ENCODE measurements at regions not wholly inside any gene's neighbourhood (a gene's known extent, or its start where the extent isn't known, plus 50 kb on each side); places are given as distances from the start of the nearest gene placed in this dataset.

DNA sequence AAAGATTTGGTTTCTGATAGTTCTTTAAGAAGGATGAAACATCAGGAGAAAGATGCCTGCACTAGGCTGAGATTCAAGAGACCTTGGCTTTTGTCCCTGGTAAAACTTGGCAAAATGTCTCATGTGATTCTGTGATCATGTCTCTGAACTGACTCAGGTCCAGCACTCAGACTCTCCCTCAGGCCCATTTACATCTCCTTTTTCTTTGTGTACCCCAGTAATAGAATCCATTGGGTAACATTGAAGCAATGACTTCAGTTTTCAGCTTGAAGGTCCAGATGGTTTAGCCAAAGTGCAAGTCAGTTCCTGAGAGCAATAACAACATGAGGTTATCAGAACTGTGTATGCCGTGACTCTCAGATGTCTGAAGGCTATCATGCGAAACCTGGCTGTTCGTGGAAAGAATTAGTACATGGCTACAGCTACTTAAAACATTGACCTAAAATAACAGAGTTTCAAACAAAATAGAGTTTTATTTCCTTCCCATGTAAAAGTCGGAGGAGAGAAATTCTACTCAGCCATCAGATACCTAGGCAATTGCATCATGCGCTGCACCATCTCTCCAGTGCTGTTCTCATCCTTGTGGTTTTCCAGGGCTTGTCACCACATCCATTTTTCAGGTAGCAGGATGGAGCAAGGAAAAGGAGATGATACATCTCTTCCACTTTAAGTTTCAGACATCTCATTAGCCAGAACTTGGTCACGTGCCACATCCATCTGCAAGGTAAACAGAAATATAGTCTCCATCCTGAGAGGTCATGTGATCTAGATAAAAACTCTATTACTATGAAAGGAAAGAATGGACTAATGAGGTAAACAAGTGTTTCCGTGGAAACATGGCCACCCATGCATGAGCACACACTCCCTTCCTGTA, 117.3 kb downstream of the POSTN start:
- TF ChIP-seq RAD21 (IDR thresholded peaks at IDR 0.05; ENCODE audit: low read depth) = no peak
- no peak for TF ChIP-seq CEBPB (IDR thresholded peaks at IDR 0.05)
- TF ChIP-seq EP300 (IDR thresholded peaks at IDR 0.05; ENCODE audit: borderline replicate concordance) = no peak
- TF ChIP-seq, protein P1, sequence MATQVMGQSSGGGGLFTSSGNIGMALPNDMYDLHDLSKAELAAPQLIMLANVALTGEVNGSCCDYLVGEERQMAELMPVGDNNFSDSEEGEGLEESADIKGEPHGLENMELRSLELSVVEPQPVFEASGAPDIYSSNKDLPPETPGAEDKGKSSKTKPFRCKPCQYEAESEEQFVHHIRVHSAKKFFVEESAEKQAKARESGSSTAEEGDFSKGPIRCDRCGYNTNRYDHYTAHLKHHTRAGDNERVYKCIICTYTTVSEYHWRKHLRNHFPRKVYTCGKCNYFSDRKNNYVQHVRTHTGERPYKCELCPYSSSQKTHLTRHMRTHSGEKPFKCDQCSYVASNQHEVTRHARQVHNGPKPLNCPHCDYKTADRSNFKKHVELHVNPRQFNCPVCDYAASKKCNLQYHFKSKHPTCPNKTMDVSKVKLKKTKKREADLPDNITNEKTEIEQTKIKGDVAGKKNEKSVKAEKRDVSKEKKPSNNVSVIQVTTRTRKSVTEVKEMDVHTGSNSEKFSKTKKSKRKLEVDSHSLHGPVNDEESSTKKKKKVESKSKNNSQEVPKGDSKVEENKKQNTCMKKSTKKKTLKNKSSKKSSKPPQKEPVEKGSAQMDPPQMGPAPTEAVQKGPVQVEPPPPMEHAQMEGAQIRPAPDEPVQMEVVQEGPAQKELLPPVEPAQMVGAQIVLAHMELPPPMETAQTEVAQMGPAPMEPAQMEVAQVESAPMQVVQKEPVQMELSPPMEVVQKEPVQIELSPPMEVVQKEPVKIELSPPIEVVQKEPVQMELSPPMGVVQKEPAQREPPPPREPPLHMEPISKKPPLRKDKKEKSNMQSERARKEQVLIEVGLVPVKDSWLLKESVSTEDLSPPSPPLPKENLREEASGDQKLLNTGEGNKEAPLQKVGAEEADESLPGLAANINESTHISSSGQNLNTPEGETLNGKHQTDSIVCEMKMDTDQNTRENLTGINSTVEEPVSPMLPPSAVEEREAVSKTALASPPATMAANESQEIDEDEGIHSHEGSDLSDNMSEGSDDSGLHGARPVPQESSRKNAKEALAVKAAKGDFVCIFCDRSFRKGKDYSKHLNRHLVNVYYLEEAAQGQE (IDR thresholded peaks at IDR 0.05; ENCODE audit: low read depth) = no peak

Data from Ishikawa (cell line).